GM18499 (cell line): ENCODE measurements at regions not wholly inside any gene's neighbourhood (a gene's known extent, or its start where the extent isn't known, plus 50 kb on each side); places are given as distances from the start of the nearest gene placed in this dataset.

Source experiments
- ATAC-seq: cut with Tn5 transposase; IDR thresholded peaks from one replicate; pipeline ENCODE4 v1.9.1; 2021; ENCODE audit warnings: moderate number of reproducible peaks; ENCODE audit not compliant: insufficient read depth, unreplicated experiment

DNA sequence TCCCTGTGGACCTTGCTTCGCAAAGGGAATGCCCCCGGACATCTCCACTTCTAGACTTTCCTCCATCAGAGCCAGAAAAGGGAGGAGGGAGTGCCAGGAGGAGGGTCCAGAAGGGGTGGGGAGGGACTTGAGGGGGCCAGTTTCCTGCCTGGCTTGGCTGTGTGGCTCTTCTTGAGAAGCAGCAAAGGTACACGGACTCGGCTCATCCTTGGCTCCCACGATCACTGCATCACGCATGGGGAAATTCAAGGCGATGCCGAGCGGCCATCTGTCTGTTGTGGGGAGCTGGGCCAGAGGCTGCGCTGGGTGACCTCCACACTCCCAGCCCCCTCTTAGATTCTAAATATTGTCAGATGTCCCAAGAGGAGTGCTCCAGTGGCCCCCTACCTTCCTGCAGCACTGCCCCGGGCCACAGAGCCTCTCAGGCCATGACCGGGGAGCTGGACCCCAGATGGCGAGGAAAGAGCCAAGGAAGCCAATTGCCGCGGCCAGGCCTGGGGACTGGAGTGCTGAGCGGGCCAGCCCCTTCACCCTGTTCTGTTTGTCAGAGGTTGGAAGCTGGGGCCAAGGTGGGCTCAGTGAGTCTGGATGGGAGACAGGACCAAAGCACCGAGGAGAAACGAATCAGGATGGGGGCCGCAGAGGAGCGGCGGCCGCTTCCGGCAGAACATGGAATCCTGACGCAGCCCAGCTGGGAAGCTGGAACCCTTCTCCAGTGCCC lies 104.5 kb downstream of the RBFOX3 start:
- no peak for ATAC-seq

DNA sequence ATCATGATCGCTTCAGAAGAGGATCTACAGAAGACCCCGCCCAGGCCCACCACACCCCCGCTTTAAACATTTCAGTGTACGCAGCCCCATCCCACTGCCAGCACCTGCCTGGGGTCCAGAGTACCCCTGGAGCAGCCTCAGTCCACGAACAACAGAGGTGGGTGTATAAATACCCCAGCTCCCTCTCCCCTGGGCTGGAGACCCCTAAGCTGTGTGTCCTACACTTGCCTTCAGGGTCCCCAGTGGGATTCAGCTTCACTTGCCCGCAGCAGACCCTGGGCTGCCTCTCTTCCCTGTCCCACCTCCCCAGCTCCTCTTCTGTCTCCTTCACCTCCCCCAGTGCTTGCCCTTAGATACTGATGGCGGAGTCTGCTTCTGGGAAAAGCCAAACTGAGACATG lies 105.7 kb downstream of the RBFOX3 start:
- no peak for ATAC-seq

DNA sequence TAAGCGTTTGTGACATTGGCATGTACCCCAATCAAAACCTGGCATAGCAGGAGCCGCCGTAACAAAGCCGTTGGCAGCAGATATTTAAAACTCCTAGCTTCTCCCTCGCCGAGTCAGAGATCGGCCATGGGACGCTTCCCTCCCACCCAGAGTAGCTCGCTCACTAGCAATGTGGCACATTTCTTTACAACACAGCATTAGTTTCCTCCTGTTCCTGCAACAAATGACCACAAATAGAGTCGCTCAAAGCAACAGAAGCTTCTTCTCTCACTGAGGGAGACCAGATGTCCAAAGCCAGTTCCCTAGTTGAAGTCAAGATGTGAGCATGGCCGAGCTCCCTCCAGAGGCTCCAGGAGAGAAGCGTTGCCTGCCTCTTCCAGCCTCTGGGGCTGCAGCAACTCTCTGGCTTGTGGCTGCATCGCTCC lies 106.7 kb downstream of the RBFOX3 start:
- no peak for ATAC-seq

DNA sequence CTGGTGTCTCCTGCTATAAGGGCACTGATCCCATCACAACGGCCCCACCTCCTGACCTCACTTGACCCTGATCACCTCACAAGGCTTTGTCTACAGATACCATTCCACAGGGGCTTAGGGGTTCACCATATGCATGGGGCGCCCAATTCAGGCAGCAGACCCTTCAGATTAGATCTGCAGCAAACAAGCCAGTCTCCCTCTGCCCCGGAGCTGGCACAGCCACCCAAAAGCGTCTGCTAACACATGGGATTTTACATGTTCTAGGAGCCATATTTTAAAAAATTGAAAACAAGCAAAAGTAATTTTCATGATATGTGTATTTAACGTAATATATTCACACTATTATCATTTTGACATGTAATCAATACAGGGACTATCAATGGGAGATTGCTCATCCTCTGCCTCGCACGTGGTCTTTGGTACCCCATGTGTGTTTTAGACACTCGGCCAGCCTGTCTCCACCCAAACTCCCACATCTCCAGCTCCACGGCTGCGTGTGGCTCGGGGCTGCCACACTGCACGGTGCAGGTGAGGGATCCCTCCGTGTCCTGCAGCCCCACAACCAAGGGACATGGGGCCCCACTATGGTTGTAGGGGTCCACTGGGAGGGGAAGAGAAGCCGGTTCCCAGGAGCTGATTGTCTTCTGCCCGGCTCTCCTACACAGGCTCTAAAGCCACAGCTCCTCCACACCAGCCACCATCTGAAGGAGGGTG lies 107.6 kb downstream of the RBFOX3 start:
- ATAC-seq, result no peak

DNA sequence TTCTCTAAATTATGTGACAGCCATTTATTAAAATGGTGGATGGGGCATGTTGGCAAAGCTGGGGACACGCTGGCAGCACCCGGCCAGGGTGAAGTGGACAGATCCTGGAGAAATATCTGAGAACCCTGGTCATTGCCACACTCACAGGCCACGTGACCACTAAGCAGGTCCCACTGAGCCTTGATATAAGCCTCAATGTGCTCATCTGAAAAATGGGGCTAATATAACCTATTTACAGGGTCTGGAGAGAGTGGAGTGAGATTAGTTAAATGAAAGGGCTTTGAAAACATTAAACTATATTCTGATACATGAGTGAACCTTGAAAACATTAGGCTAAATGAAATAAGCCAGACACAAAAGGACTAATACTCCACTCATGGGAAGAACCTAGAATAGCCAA lies 108.9 kb downstream of the RBFOX3 start:
- no peak for ATAC-seq

DNA sequence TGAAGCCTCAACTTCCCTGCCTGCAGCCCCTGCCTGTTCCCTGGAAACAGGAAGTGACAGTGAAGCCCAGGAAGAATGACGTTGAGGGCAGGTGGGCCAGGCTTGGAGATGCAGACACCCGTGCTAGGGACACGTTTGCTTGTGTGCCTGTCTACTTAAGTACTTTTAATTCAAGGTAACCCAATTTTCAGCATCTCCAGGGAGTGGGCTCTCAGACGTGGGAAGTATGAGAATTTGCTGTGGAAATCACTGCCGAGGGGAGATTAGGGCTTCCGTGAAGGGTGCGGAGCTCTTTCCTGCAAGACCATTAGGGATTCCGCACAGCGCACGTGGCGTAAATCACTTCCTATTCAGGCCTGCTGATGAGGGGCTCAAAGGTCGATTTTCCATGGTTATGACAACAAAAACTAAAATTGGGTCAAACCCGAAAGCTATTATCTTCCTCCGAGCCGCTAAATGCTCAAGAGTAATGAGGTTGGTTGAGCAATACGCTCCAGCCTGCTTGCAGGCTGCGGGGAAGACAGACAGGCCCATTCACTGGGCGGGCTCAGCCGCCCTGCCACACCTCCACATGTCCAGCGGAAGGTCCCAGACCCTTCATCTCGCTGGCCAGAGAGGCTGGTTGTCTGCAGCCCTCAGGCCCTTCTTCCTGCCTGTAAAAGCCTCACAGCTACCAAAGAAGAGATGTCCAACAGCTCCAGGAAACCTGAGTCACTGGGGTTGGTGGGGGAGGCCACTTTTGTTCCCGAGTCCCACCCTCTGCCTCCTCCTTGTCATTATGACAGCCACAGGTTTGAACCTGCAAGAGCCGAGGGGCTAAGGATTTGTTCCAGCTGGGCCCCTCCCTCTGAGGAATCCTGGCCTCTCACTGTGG lies 109.9 kb downstream of the RBFOX3 start:
- no peak for ATAC-seq

DNA sequence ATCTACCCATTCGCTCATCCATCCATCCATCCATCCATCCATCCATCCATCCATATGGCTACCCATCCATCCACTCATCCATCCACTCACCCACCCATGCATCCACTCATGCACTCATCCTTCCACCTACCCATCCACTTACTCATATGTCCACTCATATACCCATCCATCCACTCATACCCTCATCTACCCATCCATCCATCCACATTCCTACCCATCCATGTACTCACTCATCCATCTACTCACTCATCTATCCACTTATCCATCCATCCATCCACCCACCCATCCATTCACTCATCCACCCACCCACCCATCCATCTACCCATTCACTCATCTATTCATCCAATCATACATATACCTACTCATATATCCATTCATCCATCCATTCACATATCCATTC lies 112.0 kb downstream of the RBFOX3 start:
- no peak for ATAC-seq

DNA sequence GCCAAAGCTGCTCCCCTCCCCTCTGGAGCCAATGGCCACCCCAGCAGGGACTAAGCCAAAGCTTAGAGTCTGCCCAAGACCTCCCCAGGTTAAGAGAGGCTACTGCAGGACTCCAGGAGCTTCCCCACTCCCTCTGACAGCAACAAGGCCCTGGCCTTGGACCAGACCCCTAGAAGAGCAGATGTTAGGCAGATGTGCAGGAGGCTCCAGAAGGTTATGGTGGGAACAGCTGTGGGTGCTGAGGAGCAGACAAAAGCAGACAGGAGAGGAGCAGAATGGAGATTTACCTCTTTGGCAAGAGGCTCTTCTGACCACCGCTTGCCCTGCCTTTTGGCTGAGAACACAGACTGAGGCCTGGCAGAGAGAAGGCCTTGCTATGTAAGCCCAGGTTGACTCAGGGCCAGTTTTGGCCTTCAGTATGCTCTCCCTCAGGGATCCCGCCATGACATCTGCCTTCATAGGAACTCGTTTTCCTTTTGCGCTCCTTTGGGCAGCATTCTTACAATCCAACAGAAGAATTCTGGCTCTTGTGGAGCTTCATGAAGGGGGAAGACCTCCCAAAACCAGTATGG lies 113.0 kb downstream of the RBFOX3 start:
- no peak for ATAC-seq

DNA sequence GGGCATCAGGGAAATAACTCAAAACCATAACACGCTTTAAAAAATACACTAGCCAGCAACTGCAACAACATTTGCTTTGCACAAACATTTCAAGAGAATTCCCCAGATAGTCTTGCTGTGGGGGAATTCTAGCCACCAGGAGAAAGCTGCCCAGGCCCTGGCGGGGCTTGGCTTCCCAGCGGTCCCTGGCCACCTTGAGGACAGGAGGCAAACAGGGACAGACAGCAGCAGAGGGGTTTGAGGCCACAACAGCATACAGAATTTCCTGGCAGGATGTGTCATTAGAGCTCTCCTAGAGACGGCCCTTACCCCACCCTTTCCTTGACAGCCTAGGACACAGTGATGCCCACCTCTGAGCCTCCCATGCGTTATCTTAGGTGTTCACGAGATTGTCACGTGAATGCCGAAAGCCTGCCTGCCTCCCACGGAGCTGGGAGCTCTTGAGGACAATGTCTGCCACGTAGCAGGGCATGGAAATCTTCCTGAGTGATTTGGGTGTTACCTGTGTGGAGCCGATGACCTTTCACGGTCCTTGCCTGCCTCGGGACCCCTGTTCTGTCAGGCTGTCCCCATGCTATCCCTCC lies 114.3 kb downstream of the RBFOX3 start:
- no peak for ATAC-seq

DNA sequence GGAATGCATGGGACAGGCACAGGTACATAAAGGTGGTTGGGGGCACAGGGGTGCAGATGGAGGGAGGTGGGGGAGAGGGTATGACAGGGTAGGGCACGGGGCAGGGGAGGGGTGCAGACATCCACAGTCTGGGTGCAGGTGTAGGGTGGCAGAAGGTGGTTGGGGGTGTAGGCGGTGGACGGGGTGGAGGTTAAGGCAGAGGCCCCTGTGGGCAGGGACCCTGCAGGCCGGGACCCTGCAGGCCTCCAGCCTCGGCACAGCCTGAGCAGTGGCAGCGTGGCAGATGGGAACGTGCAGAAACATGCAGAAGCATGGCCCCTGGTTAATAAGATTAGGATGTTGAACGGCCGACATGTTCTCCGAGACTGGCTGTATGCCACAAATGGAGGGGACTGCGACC lies 115.2 kb downstream of the RBFOX3 start:
- ATAC-seq, result no peak

DNA sequence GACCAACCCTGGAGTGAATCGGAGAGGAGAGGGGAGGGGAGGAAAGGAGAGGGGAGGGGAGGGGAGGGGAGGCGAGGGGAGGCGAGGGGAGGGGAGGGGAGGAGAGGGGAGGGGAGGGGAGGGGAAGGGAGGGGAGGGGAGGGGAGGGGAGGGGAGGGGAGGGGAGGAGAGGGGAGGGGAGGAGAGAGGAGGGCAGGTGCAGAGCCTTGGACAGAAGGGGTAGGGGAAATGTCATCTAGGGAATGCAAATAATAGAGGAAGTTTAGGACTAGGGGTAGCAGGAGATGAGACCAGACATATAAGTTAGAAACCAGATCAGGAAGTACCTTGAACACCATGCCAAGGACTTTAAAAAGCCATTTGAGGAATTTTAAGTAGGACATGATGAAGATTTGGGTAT lies 119.8 kb downstream of the RBFOX3 start:
- ATAC-seq, result no peak

DNA sequence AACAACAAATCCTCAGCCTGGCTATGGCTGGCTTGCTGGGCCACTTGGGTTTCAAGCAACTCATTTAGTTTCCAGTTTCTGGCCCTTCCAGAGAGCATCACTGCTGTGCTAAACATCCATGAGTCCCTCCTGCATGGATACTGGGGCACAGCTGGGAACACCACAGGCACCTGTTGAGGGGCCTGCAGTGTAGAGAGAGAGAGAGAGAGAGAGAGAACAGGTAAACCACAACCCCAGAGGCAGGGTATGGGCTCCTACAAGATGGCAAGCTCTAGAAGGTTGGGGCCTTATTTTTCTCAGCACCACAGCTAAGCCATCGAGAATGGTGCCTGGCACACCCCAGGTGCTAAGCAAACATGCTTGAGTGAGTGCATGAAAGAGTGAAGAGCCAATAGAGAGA lies 120.3 kb downstream of the RBFOX3 start:
- no peak for ATAC-seq

DNA sequence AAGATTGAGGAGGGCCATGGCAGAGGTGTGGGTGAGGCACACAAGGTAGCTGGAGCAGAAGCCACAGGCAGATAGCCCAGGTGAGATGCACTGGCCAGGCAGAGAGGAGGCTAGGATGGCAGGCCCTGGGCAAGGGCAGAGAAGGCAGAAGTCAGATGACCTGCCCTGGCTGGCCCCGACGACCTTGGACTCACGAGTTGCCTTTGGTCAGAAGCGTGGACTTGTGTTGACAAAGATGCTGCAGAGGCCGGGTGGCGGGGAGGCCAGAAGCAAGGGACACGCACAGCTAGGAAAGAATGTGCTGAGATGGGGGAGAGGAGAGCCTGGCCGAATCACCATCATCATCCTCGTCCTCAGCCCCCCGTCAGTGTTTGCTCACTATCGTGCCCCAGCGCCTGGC lies 123.7 kb downstream of the RBFOX3 start:
- ATAC-seq, result no peak

DNA sequence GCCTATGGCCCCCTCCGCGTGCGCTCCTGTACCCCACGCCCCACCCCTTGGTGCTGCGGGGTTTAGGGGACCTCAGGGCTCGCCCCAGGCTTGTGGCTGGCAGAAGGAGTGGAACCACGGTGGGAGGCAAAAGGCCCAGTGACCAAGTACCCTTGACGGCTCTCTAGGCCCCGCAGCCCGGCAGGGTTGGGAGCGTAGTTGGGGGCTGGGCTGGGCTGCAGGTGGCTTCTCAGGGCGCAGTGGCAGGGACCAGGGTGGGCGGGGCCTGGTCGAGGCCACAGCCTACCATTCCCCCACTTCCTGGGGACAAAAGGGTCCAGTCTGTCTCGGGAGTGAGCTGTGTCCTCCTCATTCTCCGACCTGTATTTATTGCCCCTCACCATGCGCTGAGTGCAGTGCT lies 124.9 kb downstream of the RBFOX3 start:
- ATAC-seq, result no peak

DNA sequence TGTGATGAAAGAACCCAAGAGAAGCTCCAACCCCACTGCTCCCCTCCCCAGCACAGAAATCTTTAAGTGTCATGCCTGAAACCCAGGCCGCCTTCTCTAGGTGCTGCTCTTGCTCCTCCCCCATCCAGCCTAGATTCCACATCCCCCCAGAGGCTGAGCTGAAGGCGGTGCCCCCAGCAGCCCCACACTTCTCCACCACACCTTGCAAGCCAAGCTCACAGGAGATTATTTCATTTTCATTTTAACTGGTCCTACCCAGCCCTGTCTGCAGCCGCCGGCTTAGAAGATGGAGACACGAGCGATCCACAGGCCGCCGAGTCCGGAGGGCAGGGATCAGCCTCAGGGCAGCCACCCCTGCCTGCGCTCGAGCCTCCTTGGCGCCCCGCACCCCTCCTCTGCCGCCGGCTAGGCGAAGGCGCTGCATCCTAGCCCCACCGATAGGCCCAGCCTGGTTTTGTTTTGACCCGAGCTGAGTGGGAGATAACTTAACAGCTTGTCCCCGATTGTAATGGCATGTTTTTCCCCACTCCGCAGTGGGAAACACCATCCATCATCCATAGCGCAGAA lies 125.3 kb downstream of the RBFOX3 start:
- ATAC-seq, result no peak

DNA sequence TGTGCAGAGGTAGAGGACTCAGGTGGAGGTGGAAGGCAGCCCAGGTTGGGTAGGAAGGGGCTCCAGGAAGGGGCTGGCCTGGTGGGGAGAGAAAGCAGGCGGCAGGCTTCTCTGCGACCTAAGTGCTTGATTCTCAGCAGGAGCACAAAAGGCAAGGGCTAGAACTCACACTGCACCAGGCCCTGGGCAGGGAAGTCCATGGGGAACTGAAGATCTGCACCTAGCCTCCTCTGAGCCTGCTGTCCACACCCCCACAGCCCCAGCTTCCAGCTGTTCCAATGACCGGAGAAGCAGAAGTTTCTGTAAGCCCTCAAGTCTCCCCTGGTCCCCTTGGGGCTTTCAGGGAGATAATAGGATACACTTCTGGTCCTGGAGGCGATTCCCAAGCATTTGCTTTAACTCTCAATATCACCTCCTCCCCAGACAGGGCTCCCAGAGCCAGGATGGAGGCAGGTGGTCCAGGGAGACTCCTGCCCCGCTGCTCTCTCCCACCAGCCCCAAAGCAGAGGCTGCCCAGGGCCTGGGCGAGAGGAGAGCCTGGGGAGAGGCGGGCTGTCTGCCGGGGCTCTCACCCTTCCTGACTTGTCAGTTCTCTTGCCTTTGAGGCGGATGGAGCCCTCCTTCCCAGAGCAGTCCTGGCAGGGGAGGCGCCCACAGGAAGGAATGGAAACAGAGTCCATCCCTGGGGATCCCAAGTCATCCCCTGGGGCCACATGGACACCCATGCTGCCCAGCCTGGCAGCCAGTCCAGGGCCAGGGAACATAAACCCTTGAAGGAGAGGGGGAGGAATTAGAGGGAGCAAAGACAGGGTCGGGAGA lies 126.0 kb downstream of the RBFOX3 start:
- ATAC-seq, result no peak

DNA sequence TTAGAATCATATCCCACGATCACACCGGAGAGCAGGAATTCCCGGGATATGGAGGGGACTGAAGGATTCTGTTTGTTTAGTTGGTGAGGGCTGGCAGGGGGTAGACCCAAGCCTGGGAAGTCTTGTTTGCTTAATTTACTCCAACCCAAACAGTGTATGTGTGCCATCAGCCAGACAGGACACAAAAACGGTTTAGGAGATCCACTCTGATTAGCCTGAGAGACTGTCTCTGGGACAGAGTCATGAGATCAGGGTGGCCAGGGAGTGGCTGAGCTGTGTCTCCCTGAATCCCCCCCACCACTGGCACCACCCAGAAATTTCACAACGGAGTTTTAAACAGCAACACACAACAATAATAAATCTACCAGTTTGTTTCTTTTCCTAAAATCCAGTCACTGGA lies 127.0 kb downstream of the RBFOX3 start:
- no peak for ATAC-seq

DNA sequence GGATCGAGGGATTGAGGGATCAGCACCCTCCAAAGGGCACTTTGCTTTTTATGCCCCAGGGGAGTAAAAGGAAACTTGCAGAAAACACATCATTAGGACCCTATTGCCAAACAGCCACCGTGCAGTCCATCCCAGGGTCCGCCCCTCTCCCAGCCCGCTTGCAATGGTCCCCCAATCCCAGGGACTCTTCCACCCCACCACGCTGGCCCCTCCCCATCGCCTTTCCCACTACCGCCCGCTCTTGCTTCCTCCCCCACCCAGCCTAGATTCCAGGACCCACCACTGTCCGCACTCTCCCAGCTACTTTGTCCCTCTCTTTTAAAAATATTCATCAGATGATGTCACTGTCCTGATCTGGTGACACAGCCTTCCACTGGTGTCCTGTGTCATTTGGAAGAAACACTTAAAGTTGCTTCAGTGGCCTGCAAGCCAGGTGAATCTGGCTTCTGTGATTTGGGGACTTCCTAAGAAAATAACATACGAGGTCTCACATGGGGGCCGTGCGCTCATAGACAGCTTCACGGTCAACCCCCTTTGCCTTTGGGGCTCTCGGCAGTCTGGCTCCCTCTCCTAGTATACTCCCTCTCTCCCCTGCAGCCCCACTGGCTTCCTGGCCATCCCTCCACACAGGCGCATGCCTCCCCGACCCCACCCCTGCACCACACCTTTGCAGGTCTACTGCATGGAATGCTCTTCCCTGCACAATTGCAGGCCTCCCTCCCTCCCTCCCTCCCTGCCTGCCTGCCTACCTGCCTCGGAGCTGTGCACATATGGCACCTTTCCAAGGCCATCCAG lies 127.9 kb downstream of the RBFOX3 start:
- no peak for ATAC-seq

DNA sequence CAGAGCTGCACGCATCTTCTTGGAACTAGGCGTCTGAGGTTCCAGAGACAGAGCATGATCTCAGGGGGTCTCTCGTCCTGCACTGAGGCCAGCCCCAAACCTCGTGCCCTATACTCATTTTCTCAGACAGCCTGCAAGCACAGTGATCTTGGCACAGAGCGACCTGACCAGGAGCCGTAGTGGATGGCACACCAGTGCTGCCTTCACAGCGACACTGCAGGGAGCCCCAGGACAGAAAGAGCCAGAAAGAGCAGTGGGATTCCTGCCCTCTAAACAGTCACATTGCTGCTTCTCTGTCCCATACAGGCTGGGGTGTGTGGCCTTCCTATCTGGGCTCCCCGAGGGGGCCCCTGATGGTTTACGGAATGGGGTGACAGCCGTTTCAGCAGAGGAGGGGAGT lies 131.0 kb downstream of the RBFOX3 start:
- no peak for ATAC-seq
